ENCODE measurements at regions not wholly inside any gene's neighbourhood (a gene's known extent, or its start where the extent isn't known, plus 50 kb on each side); places are given as distances from the start of the nearest gene placed in this dataset.

- CTCF ChIA-PET: interaction anchor here (0.7 to 1.7 kb wide), 2 partner anchors 325 to 326 kb away, joined by 3 to 8 read pairs; no protein-coding TSS in a partner anchor
- Histone ChIP-seq H3K4me3 (ENCODE audit: low read depth, low read length) (no peak overlapping the region), H3K27ac (ENCODE audit: low read depth, low read length) (no peak overlapping the region), H3K27me3 (ENCODE audit: control insufficient read depth, insufficient read depth, low read length) (no peaks in the 10 kb centered on the region), H3K9me3 (ENCODE audit: control insufficient read depth, insufficient read depth, low read length) (no peaks in the 10 kb centered on the region)
- POLR2A ChIA-PET: no interaction called here
- DNase-seq (ENCODE audit: low read depth, low spot score): no peak
- no peak for TF ChIP-seq CTCF (IDR thresholded peaks at IDR 0.05; ENCODE audit: low read depth, low read length)
Observed at GRCh38 chr5:87074072-87074471, 193.6 kb upstream of the RASA1 start.

- DNase-seq (ENCODE audit: low read depth, low spot score): no peak
- Histone ChIP-seq H3K27ac (ENCODE audit: low read depth, low read length) (no peak overlapping the region), H3K4me3 (ENCODE audit: low read depth, low read length) (no peak overlapping the region), H3K27me3 (ENCODE audit: control insufficient read depth, insufficient read depth, low read length) (no peaks in the 10 kb centered on the region), H3K9me3 (ENCODE audit: control insufficient read depth, insufficient read depth, low read length) (no peaks in the 10 kb centered on the region)
- no peak for TF ChIP-seq CTCF (IDR thresholded peaks at IDR 0.05; ENCODE audit: low read depth, low read length)
- CTCF ChIA-PET: interaction anchor here (0.7 to 1.7 kb wide), 2 partner anchors 324 to 325 kb away, joined by 3 to 8 read pairs; no protein-coding TSS in a partner anchor
- POLR2A ChIA-PET: no interaction called here
Observed at GRCh38 chr5:87074934-87075541, 192.6 kb upstream of the RASA1 start.

- ChIA-PET CTCF (no interaction called here), POLR2A (no interaction called here)
- TF ChIP-seq CTCF (IDR thresholded peaks at IDR 0.05; ENCODE audit: low read depth, low read length): no peak
Observed at GRCh38 chr5:87076411-87076810, 191.3 kb upstream of the RASA1 start.

GRCh38 chr5:87076931-87077330, 190.8 kb upstream of the RASA1 start:
- CTCF ChIA-PET: no interaction called here
- DNase-seq (ENCODE audit: low read depth, low spot score): peak; percentile 6
- no peaks in the 10 kb centered on the region for H3K27me3 ChIP-seq (ENCODE audit: control insufficient read depth, insufficient read depth, low read length)
- no peak overlapping the region for H3K27ac ChIP-seq (ENCODE audit: low read depth, low read length)
- H3K9me3 ChIP-seq (ENCODE audit: control insufficient read depth, insufficient read depth, low read length): no peaks in the 10 kb centered on the region
- H3K4me3 ChIP-seq (ENCODE audit: low read depth, low read length): no peak overlapping the region
- no peak for TF ChIP-seq CTCF (IDR thresholded peaks at IDR 0.05; ENCODE audit: low read depth, low read length)
- POLR2A ChIA-PET: no interaction called here

More at GRCh38 chr5:87076411-87076810, 191.3 kb upstream of the RASA1 start:
- H3K4me3 ChIP-seq (ENCODE audit: low read depth, low read length): no peak overlapping the region
- H3K27me3 ChIP-seq (ENCODE audit: control insufficient read depth, insufficient read depth, low read length): no peaks in the 10 kb centered on the region
- no peaks in the 10 kb centered on the region for H3K9me3 ChIP-seq (ENCODE audit: control insufficient read depth, insufficient read depth, low read length)
- DNase-seq (ENCODE audit: low read depth, low spot score): no peak
- no peak overlapping the region for H3K27ac ChIP-seq (ENCODE audit: low read depth, low read length)

- Histone ChIP-seq H3K27me3 (ENCODE audit: control insufficient read depth, insufficient read depth, low read length) (no peaks in the 10 kb centered on the region), H3K4me3 (ENCODE audit: low read depth, low read length) (no peak overlapping the region), H3K9me3 (ENCODE audit: control insufficient read depth, insufficient read depth, low read length) (no peaks in the 10 kb centered on the region), H3K27ac (ENCODE audit: low read depth, low read length) (no peak overlapping the region)
- DNase-seq (ENCODE audit: low read depth, low spot score): no peak
- TF ChIP-seq CTCF (IDR thresholded peaks at IDR 0.05; ENCODE audit: low read depth, low read length): no peak
- CTCF ChIA-PET: no interaction called here
- POLR2A ChIA-PET: no interaction called here
Observed at GRCh38 chr5:87079219-87079618, 188.5 kb upstream of the RASA1 start.
